ENCODE measurements at regions not wholly inside any gene's neighbourhood (a gene's known extent, or its start where the extent isn't known, plus 50 kb on each side); places are given as distances from the start of the nearest gene placed in this dataset.

DNA sequence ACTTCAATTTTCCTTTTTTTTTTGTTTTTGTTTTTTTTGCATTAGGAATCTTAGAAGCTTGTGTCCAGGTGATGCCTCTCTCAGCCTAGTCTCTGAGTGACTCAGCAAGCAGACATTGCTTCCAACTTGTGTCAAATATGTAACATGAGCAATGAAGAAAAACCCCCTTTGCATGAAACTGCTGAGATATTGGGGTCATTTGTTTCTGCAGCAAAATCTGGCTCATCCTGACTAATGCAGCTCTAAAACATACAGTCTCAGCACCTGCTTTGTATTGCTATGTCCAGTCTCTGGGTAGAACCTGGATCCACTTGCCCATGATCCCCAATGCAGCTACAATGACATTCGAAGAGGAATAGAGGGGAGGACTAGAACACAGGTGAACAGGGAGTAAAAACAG, 55.7 kb upstream of the LRFN2 start:
- Histone ChIP-seq H3K4me3 (no peak overlapping the region), H3K27me3 (no peaks in the 10 kb centered on the region), H3K9me3 (no peaks in the 10 kb centered on the region), H3K36me3 (no peaks in the 10 kb centered on the region)
- no peak for DNase-seq

- H3K4me3 ChIP-seq: no peak overlapping the region
- no peak for DNase-seq
Measured at GRCh38 chr6:40642190-40642589, 55.0 kb upstream of the LRFN2 start.

GRCh38 chr6:40640599-40641227, 53.5 kb upstream of the LRFN2 start:
- H3K36me3 ChIP-seq: no peaks in the 10 kb centered on the region
- no peak overlapping the region for H3K4me3 ChIP-seq
- H3K9me3 ChIP-seq: no peaks in the 10 kb centered on the region
- no peak for DNase-seq
- H3K27me3 ChIP-seq: no peaks in the 10 kb centered on the region

More at GRCh38 chr6:40642190-40642589, 55.0 kb upstream of the LRFN2 start:
- Histone ChIP-seq H3K27me3 (no peaks in the 10 kb centered on the region), H3K9me3 (no peaks in the 10 kb centered on the region), H3K36me3 (no peaks in the 10 kb centered on the region)

Measured in MG63 (cell line).